ENCODE measurements at regions not wholly inside any gene's neighbourhood (a gene's known extent, or its start where the extent isn't known, plus 50 kb on each side); places are given as distances from the start of the nearest gene placed in this dataset.

DNA sequence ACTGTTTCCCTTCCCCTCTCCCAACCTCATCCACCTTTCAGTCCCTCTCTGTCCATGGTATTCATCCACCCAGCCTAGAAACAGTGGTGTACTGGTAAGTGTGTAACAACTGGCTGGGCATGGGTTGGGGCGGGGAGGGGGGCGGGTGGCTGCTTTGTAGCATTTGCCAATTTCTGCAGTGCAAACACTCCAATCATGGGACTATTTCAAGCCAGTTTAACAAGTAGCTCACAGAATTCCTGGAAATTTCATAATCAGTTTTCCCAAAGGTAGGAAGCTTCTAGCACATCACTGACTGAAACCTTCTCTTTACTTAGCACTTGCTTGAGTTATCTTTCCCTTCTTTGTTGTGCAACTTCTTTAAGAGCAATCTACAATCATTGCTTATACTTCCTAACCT lies 100.8 kb upstream of the WASF3 start:
- DNase-seq (ENCODE audit: extremely low spot score, insufficient read length, low read depth) (no peak), FAIRE-seq (no peak)

DNA sequence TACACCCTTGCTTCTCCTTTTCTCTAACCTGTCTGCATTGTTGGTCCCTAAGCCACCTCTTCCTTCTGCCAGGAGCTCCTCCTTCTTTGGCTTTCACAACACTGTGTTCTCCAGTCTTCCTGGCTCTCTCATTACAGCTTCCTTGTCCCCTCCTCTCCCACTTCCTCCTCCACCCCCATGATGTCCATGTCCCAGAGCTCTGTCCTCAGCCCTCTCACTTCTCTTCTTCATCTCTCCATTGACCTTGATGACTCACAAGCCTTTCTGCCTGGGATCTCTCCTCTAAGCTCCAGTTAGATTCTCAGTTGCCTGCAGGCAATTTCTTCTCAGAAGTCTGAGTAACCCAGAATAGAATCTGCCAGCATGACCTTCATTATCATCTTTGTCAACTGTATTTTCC lies 100.3 kb upstream of the WASF3 start:
- no peak for FAIRE-seq
- DNase-seq (ENCODE audit: extremely low spot score, insufficient read length, low read depth): no peak

DNA sequence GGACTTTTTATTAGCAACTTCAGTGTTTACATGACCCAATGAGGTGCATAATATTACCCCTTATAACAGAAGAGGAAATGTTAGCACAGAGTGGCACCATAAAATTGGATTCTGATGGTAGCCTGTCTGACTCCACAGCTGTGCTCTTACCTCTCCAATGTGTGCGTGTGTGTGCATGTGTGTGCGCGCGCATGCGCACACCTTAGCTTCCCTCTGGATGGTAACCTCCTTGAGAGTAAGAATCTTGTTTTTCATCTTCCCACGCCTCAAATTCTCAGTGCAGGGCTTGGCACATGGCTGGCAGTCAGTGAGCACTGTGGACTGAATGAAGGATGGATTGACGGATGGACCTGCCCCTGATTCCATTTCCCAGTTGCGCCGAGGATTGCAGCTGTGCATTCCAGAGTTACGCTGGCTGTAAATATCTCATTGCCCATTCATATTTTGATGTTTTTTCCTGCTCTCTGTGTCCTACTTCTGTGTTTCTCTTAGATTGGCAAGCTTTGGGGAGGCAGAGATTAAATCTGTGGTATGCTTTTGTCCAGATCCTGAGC lies 99.2 kb upstream of the WASF3 start:
- FAIRE-seq: no peak

DNA sequence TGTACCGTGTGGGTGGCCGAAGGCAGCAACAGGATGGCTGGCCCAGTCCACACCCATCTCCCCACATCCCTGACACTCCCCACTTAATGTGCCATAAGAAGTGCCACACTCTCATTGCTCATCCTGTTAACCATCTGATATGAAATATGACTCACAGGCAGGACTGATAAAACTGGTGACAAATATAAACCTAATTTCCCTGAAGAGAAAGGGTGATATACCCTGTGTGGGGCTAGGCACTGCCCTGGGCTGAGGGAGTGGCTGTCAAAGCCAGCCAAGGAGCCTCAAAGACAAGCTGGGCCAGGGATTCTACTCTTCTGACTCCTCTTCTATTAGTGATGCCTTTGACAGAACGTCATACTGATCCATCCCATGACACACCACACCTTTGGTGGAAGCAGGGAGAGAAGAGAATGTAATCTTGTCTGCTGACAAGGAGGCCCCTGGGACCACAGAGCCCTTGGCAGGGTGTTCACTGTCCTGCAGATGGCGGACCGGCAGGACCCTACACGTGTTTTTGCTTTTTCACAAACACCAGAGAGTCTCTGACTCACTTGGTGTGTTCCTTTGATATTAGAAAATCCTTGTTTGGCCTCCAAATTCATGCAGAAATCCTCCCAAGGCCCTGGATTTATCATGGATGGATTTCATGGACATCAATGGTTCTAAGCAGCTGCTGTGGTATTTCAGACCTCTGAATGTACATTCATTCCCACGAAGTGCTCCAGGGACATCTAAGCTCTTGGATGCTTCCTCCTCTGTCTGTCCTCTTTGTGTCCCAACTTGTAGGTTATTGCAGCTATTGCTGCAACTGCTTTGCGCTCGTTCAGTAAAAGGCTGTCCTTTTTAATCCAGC lies 98.0 kb upstream of the WASF3 start:
- no peak for DNase-seq (ENCODE audit: extremely low spot score, insufficient read length, low read depth)
- FAIRE-seq: no peak

More for the DNA sequence above, 99.2 kb upstream of the WASF3 start:
- DNase-seq (ENCODE audit: extremely low spot score, insufficient read length, low read depth): no peak

DNA sequence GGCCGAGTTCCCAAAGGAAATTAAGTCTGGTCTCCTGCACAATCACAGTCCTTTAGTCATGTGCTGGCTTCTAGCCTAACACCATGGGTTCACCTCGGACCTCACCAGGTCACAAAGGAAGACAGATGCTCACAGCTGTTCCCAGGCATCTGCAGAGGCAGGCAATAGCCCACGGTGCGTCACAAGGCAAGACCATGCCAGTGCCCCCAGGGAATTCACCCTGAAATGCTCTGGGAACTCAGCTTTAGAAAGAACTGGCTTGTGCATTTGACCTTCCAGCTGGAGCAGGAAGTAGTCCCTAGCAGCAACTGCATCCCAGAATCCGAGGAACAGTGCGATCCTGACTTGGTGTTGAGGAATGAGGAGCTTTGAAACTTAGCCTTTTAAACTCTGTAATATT lies 96.8 kb upstream of the WASF3 start:
- FAIRE-seq: no peak
- DNase-seq (ENCODE audit: extremely low spot score, insufficient read length, low read depth): no peak

DNA sequence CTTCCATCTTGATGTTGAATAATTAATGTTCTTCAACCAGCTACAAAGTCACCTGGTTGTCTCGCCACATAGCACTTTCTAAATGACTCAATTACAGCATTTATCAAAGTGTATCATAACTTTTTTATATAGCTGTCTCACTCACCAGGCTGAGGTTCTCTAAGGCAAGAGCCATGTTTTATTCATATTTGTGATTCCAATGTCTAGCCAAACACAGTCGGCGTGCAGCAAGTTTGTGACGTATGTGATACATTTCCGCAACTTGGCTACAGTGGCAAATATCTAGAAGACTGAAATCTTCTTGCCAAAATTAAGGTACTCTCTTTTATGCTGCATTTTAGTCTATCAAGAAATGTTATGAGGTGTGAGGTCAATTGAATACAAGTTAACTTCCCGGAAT lies 94.2 kb upstream of the WASF3 start:
- no peak for FAIRE-seq

DNA sequence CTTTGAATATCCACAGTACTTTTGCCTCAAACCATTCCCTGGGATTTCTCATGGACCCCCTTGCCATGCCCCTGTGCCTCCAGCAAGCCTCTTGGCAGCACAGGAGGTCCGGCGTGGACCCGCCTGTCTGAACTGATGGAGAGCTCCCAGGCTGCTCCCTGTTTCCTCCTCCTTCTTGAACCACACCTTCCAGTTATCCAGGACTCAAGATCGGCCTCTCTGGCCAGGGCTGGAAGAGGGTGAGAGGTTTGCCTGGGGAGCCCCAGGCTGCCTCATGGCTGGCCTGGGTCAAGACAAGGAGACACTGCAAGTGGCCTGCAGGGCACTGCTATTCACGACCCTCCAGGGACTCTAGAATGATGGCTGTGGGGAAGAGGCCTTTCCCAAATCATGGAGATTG lies 93.6 kb upstream of the WASF3 start:
- DNase-seq (ENCODE audit: extremely low spot score, insufficient read length, low read depth) (no peak), FAIRE-seq (no peak)

More for the DNA sequence above, 94.2 kb upstream of the WASF3 start:
- DNase-seq (ENCODE audit: extremely low spot score, insufficient read length, low read depth): no peak

DNA sequence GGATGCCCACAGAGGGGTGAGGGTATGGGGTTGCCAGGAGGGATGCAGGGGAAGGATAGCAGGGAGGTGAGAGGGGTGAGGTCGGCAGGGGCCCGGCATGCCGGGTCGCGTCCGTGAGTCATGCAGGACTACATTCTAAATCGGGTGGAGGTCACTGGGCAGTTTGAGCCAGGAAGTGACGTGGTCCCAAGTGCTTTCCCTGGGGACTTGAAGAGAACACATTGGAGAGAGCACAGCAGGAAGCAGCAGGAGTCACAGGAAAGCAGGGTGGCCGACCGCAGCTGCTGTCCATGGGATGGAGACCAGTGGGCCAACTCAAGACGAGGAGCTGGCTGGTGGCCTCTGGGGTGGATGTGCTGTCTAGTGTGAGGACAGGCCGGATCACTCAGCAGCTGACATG lies 92.0 kb upstream of the WASF3 start:
- FAIRE-seq: no peak

DNA sequence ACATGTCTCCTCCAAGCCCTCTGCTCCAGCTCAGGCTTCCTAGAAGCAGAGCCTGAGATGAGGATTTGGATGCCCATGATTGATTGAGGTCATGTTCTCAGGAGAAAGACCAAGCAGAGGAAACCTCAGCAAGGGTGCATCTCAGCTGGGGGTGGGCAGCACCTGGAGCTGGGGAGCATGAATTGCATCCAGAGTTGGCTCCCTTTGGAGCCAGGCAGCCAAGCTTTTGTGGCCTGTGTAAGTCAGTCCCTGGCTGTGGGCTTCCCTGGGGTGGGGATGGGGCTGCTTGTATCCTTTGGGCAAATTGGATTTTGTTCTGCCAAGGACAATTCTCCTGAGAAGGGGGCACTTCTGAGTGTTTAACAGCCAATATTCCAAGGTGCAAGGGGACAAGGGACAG lies 91.5 kb upstream of the WASF3 start:
- FAIRE-seq (no peak), DNase-seq (ENCODE audit: extremely low spot score, insufficient read length, low read depth) (no peak)

More for the DNA sequence above, 92.0 kb upstream of the WASF3 start:
- no peak for DNase-seq (ENCODE audit: extremely low spot score, insufficient read length, low read depth)

DNA sequence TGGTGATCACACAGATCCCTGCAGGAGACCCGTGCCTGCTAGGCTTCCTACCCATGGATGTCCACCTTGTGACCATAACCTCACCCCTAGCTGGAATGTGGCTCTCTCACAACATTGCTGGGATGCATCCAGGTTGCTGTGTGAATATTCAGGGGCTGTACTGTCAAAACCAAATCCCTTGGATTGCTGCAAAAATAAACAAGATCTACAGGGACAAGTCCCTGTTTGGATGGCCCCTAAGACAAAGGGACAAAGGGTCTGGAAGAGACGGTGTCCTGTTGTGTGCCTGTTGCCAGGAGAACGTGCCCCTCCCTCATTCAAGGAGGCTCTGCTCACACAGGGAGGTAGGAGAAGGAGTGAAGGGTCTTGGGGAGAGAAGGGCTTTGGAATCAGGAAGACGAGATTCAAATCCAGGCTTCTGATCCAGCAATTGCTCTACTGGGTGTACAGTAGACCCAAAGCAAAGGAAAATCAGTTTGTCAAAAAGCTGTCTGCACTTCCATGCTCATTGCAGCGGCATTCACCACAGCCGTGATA lies 89.2 kb upstream of the WASF3 start:
- no peak for FAIRE-seq
- DNase-seq (ENCODE audit: extremely low spot score, insufficient read length, low read depth): no peak

DNA sequence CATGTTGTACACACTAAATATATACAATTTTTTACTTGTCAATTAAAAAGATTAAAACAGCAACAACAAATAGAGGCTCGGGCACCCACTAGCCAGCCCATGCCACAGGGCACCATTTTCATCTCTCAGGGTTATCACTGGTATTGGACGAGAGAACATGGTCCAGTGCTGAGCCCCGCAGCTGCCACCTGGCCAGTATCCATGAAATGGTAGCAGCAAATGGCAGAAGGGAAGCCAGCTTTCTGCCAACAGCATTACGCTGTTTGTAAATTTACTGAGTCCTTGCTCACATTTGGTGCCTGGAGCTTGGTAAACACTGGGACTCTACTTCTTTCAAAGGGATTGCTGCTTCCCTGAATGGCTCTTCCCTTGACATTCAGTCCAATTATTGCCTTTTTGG lies 87.9 kb upstream of the WASF3 start:
- no peak for FAIRE-seq
- no peak for DNase-seq (ENCODE audit: extremely low spot score, insufficient read length, low read depth)

DNA sequence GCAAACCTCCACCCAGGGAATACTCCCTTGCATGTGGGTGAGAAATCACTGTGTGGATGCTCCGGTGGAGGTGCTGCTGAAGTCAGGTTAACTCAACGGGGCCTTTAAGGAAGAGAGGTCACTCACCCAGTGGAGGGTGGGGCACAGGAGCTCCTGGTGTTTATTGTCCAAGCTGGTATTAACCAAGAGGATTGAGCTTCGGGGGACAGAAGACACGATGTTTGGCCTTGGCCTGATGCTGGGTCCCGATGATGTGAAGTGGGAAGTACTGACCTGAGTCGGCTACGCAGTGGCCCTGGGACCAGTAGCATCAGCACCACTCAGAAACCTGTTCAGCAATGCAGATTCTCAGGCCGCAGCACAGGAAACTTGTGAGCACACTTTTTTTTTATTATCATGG lies 85.7 kb upstream of the WASF3 start:
- DNase-seq (ENCODE audit: extremely low spot score, insufficient read length, low read depth): no peak
- no peak for FAIRE-seq

DNA sequence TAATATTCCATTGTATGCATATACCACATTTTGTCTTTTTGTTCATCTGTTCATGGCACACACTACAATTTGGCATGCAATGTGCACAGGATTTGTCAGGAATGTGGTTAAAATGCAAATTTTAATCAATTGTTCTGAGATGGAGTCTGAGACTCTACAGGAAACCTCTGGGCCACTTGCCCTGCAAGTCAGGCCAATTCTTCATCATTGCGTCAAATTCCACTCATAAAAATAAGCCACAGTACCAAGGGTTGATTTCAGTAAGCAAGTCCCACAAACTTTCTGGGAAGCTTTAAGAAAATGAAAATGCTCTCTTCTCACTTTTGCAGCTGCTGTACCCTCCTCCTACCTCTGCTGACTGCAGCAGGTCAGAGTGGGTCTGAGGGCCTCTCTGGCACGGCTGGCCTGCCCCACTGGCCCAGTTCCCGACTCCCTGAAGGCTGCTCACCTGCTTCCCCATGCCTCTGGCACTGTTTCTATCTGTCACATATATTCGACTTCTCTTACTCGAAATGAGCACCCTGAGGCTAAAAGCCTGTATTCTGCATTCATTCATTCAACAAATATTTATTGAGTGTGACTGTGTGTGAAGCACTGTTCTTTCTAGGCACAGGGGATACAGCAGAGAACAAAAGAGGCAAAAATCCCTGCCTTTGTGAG lies 83.8 kb upstream of the WASF3 start:
- DNase-seq (ENCODE audit: extremely low spot score, insufficient read length, low read depth) (no peak), FAIRE-seq (no peak)

DNA sequence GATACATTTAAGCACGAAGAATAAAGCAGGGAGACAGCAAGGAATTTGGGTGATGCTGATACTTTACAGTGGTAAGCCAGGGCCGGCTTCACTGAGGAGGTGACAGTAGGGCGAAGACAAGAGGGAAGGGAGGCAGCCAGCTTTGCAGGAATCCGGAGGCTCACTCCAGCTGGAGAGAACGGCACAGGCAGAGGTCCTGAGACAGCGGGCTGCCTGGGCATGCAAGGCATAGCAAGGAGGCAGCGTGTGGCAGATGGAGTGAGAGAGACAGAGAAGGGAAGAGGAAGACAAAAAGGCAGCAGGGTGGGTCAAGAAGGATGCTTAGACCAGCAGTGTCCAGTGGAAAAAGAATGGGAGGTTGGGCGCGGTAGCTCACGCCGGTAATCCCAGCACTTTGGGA lies 83.2 kb upstream of the WASF3 start:
- FAIRE-seq (no peak), DNase-seq (ENCODE audit: extremely low spot score, insufficient read length, low read depth) (no peak)

DNA sequence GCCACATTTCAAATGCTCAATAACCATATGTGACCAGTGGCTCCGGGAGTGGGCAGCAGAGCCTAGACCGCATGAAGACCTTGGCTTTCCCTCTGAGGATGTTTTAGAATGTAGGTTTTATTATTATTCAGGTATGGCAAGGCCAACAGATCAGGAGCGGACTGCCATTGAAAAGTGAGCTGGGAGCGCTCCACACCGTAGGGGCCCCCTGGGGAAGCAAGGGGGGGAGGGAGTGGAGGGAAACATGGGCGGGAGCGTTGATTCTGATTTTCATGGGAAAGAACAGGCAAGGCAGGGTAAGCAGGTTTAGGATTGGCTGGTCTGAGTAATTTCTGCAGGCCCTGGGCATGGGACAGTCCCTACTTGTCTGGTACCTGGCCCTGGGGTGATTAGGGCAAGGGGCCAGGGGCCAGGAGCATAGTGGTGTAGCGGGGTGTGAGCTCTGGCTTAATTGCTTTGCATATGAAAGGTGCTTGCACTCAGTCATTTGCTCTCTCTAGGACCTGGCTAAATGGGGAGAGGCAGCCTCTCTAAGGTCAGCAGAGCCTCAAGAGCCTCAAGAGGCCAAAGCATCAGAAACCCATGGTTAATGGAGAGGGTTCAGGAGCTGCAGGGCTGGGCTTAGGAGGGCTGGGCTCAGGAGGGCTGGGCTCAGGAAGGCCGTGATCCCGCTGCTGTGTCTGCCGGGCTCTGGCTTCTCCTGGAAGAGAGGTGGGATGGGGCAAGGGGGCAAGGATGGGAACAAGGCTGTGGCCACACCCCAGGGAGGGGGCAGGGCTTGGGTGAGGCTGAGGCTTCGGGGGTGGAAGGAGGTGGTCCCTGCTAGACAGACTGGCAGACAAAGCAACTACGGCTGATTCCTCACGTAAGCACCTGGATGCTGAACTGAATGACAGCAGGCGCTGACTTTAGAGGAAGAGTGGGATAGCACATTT lies 82.0 kb upstream of the WASF3 start:
- DNase-seq (ENCODE audit: extremely low spot score, insufficient read length, low read depth): no peak
- FAIRE-seq: no peak

DNA sequence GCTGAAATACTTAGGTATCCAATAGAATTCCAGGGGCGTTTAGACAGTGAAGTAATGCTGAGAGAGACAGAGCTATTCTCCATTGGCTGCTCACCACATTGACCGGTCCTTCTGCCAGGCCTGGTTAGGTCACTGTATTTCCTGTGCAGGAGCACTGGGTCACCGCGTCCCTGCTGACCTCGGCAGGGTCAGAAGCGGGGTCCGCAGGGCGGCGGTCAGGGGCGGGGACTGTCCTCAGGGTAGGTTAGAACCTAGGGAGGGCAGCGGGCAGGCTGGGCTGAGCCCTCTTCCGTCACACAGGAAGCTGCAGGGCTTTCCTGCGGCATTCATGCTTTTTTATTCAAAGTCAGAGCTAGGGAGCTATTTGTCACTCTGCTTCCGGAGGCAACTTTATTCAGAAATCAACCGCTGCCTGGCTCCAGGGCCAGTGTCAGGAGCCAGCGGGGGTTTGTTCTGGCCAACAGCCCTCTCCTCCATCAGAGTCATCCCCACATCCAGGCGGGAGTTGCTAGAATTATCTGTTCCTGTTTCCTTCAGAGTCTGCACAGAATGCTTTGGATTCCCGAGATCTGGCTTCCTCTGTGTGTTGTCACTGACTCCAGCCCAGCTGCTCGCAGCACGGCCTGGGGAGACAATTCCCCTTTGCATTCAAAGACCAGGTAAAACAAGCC lies 81.2 kb upstream of the WASF3 start:
- DNase-seq (ENCODE audit: extremely low spot score, insufficient read length, low read depth): no peak
- FAIRE-seq: no peak

DNA sequence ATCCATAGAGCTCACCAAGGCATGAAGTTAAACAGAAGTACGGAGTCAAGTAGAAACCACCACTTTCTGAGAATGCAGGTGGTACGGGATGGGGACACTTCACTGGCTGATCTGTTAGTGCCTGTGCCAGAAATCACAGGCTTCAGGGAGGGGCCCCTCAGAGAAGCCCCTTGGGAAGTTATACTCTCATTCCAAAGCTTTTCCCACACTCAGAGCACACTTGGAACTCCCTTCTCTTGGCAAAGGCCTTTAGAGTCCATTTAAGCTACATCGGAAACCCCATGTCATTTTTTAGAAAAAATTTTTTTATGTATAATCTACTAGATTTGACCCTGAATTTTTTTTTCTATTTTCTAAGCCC lies 80.7 kb upstream of the WASF3 start:
- no peak for FAIRE-seq
- DNase-seq (ENCODE audit: extremely low spot score, insufficient read length, low read depth): no peak

DNA sequence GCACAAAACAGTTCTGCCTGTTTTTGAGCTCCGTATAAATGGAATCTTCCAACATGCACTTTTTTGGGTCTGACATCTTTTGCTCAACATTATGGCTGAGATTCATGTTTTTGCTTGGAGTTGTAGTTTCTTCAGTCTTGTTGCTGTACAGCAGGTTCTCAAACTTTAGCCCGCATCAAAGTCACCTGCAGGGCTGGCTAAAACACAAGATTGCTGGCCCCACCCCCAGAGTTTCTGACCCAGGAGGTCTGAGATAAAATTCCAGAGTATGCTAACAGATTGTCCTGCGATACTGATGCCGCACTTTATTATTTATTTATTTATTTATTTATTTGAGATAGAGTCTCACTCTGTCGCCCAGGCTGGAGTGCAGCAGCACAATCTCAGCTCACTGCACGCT lies 79.8 kb upstream of the WASF3 start:
- no peak for DNase-seq (ENCODE audit: extremely low spot score, insufficient read length, low read depth)
- FAIRE-seq: no peak

DNA sequence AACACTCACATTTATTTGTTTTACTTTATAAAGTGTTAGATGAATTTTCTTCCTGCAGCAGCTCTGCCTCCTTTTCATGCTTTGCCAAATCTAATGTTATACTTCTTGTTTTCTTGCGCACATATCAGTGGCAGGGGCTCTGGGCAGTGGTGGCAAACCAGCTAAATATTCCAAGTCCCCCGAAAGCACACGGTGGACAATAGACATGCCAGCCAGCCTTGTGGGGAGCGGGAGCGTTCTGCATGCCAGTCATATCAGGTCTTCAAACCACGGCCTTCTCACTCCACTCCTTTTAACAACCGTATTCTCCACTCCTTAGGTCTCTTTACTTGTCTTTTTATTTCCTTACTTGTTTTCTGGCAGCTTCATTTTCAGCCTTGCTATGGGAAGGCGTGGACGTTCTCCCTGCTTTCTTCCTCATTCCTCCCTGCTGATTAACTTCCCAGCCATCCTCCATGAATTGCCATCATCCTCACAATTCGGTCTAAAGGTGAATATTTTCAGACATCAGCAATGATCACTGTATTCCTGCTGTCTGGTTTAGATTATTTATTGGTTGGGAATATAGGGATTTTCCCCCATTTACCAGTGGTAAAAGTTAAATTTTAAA lies 77.1 kb upstream of the WASF3 start:
- FAIRE-seq (no peak), DNase-seq (ENCODE audit: extremely low spot score, insufficient read length, low read depth) (no peak)
